Transverse colon (tissue), 4 donors: ENCODE measurements at regions not wholly inside any gene's neighbourhood (a gene's known extent, or its start where the extent isn't known, plus 50 kb on each side); places are given as distances from the start of the nearest gene placed in this dataset.

Experiments
- EP300 ChIP-seq: sonication (generic); formaldehyde crosslinking; IDR thresholded peaks from one replicate; pipeline ENCODE4 v1.6.1; 2017; ENCODE audit warnings: antibody characterized with exemption, low read depth
- POLR2A ChIP-seq: fragments of 450-650 bp; IDR thresholded peaks from one replicate; pipeline ENCODE4 v1.6.1; 2016; ENCODE audit warnings: antibody characterized with exemption, mild to moderate bottlenecking, moderate library complexity
- POLR2AphosphoS5 ChIP-seq, 3 donors: sonication (generic); formaldehyde crosslinking; IDR thresholded peaks; one replicate each; pipeline ENCODE4 v1.6.1; 2016; ENCODE audit warnings: antibody characterized with exemption in 3 of 3
- TF ChIP-seq, protein P1 (sequence below), 5 experiments: fragments of 200-600 bp in 3 of 5; fragments of 450-650 bp in 2 of 5; sonication (generic) in 3 of 5; IDR thresholded peaks; 1 replicate in 2 of 5; 2 replicates in 3 of 5; pipeline ENCODE4 v1.5.1; 2016 to 2017; ENCODE audit warnings: antibody characterized with exemption in 5 of 5, inconsistent platforms in 3 of 5, mild to moderate bottlenecking in 2 of 5, moderate library complexity in 1 of 5

DNA sequence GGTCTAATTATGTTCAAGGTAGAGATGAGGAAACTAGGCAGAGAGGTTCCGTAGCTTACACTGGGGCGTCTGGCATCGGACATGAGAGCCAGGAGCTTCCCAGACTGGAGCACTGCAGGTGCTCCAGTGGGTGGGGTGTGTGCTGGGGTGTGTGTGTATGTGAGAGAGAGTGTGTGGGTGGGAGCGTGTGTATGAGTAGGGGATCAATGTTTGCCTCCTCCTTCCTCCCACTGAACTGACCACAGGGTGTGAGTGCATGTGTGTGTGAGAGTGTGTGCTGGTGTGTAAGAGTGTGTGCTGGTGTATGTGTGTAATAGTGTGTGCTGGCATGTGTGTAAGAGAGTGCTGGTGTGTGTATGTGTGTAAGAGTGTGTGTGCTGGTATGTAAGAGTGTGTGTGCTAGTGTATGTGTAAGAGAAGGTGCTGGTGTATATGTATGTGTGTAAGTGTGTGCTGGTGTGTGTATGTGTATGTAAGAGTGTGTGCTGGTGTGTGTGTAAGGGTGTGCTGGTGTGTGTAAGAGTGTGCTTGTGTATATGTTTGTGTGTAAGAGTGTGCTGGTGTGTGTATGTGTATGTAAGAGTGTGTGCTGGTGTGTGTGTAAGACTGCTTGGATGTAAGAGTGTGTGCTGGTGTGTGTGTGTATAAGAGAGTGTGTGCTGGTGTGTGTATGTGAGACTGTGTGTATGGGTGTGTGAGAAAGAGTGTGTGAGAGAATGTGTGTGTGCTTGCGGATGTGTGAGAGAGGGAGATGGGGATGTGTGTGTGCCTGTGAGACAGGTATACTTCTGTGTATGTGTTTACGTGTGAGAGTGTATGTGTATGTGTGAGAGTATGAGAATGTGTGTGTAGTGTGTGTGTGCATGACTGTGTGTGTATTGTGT lies 139.9 kb downstream of the MRM1 start:
- TF ChIP-seq, protein P1, sequence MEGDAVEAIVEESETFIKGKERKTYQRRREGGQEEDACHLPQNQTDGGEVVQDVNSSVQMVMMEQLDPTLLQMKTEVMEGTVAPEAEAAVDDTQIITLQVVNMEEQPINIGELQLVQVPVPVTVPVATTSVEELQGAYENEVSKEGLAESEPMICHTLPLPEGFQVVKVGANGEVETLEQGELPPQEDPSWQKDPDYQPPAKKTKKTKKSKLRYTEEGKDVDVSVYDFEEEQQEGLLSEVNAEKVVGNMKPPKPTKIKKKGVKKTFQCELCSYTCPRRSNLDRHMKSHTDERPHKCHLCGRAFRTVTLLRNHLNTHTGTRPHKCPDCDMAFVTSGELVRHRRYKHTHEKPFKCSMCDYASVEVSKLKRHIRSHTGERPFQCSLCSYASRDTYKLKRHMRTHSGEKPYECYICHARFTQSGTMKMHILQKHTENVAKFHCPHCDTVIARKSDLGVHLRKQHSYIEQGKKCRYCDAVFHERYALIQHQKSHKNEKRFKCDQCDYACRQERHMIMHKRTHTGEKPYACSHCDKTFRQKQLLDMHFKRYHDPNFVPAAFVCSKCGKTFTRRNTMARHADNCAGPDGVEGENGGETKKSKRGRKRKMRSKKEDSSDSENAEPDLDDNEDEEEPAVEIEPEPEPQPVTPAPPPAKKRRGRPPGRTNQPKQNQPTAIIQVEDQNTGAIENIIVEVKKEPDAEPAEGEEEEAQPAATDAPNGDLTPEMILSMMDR (IDR thresholded peaks at IDR 0.05): no peak
- no peak for TF ChIP-seq POLR2A
- TF ChIP-seq POLR2AphosphoS5 (IDR thresholded peaks at IDR 0.05): no peak
- TF ChIP-seq EP300: no peak
